IPS-20b (cell line): ENCODE measurements at regions not wholly inside any gene's neighbourhood (a gene's known extent, or its start where the extent isn't known, plus 50 kb on each side); places are given as distances from the start of the nearest gene placed in this dataset.
"Not testable (repeated sequence)": the region's sequence is repeated elsewhere in the genome, so short reads cannot be mapped to it uniquely, and the experiment has no call there.

ENCODE experiments used
- H3K27ac ChIP-seq: one replicate; pipeline ENCODE4 v1.5.1; 2013; ENCODE audit warnings: low read length
- H3K27me3 ChIP-seq: 2 replicates; pipeline ENCODE4 v1.6.1; 2013; ENCODE audit warnings: mild to moderate bottlenecking, low read length, inconsistent platforms; ENCODE audit not compliant: insufficient read depth
- H3K36me3 ChIP-seq: 2 replicates; pipeline ENCODE4 v1.6.1; 2013; ENCODE audit warnings: low read depth, mild to moderate bottlenecking, inconsistent platforms, low read length, moderate library complexity; ENCODE audit not compliant: insufficient read depth
- H3K4me1 ChIP-seq: 2 replicates; pipeline ENCODE4 v1.6.1; 2013; ENCODE audit warnings: mild to moderate bottlenecking, control low read depth, inconsistent platforms, low read length, moderate library complexity; ENCODE audit not compliant: insufficient read depth
- H3K4me3 ChIP-seq: 2 replicates; pipeline ENCODE4 v1.5.1; 2013; ENCODE audit warnings: mild to moderate bottlenecking, low read length, inconsistent platforms
- H3K9ac ChIP-seq: 2 replicates; pipeline ENCODE4 v1.6.1; 2013; ENCODE audit warnings: low read depth, mild to moderate bottlenecking, inconsistent platforms, low read length, moderate library complexity
- H3K9me3 ChIP-seq: 2 replicates; pipeline ENCODE4 v1.6.1; 2013; ENCODE audit warnings: mild to moderate bottlenecking, low read depth, low read length, inconsistent platforms; ENCODE audit not compliant: insufficient read depth

DNA sequence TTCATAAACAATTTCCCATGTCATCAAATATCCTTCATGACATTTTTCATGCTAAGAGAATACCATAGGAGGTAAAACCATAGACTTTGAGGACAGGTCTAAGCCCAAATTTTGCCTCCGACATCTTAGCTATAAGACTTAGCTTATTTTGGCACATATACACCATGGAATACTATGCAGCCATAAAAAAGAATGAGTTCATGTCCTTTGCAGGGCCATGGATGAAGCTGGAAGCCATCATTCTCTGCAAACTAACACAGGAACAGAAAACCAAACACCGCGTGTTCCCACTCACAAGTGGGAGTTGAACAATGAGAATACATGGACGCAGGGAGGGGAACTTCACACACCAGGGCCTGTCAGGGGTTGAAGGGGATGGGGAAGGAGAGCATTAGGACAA, 220.0 kb upstream of the CAND1 start:
- H3K4me3 ChIP-seq, H3K9ac ChIP-seq, H3K27me3 ChIP-seq, H3K4me1 ChIP-seq, H3K36me3 ChIP-seq, H3K9me3 ChIP-seq, H3K27ac ChIP-seq: not testable (repeated sequence)

GRCh38 chr12:67052981-67053380, 216.2 kb upstream of the CAND1 start:
- H3K27ac ChIP-seq, result no peak overlapping the region
- H3K27me3 ChIP-seq, result no peaks in the 10 kb centered on the region
- H3K9ac ChIP-seq, result no peak overlapping the region
- H3K4me1 ChIP-seq, result no peaks in the 10 kb centered on the region
- no peaks in the 10 kb centered on the region for H3K36me3 ChIP-seq
- H3K4me3 ChIP-seq, result no peak overlapping the region
- H3K9me3 ChIP-seq, result no peaks in the 10 kb centered on the region

DNA sequence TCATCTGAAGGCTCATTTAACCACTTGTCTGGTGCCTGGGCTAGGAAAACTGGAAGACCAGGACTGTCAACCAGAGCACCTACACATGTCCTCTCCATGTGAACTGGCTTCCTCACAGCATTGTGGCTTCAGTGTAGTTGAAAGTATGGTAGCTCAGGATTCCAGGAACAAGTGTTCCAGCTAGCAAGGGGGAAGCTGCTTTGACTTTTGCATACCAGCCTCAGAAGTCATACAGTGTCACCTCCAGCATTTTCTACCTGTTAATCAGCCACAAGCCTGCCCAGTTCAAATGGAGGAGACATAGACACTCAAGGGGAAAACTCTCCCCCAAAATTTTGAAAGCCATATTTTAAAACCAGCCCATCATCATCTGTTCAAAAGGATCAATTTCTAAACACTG, 212.8 kb upstream of the CAND1 start:
- H3K27me3 ChIP-seq, result no peaks in the 10 kb centered on the region
- H3K4me1 ChIP-seq, result peaks cover 3% of the 10 kb centered on the region; the same call in 1 of the 2 replicates
- H3K9ac ChIP-seq, result no peak overlapping the region
- H3K4me3 ChIP-seq, result no peak overlapping the region
- no peaks in the 10 kb centered on the region for H3K36me3 ChIP-seq
- no peaks in the 10 kb centered on the region for H3K9me3 ChIP-seq
- H3K27ac ChIP-seq, result no peak overlapping the region

DNA sequence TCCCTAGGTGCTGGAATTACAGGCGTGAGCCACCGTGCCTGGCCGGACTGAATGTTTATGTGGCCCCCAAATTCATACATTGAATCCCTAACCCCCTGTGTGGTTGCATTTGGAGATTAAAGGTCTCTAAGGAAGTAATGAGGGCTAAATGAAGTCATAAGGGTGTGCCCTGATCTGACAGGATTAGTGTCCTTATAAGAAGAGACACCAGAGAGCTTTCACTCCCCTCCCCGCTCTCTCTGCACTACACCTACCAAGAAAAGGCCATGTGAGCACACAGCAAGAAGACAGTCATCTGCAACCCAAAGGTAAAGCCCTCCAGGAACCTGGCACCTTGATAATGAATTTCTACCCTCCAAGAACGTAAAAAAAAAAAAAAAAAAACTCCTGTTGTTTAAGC, 212.1 kb upstream of the CAND1 start:
- no peaks in the 10 kb centered on the region for H3K27me3 ChIP-seq
- H3K9me3 ChIP-seq, result no peaks in the 10 kb centered on the region
- peaks cover 3% of the 10 kb centered on the region; the same call in 1 of the 2 replicates for H3K4me1 ChIP-seq
- no peaks in the 10 kb centered on the region for H3K36me3 ChIP-seq
- H3K9ac ChIP-seq, result no peak overlapping the region
- no peak overlapping the region for H3K27ac ChIP-seq
- no peak overlapping the region for H3K4me3 ChIP-seq

DNA sequence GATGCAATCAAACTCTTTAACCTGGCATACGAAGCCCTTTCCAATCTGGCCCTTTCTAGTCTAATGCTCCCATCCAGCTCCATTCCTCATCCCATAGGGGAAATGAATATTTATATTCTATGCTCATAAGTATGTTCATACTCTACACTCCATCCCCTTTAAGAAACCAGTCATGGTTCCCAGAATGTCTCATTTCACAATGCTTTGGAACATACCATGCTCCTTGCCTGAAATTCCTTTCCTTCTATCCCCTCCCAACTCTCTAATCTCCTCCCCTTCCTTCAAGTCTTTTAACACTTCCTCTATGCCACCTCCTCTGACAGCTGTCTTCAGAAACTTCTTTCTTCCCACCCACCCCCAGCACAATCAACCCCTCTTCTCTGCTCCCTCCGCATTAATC, 207.0 kb upstream of the CAND1 start:
- no peak overlapping the region for H3K9ac ChIP-seq
- H3K36me3 ChIP-seq, result no peaks in the 10 kb centered on the region
- peaks cover 3% of the 10 kb centered on the region; the same call in 1 of the 2 replicates for H3K4me1 ChIP-seq
- H3K27me3 ChIP-seq, result peaks cover 4% of the 10 kb centered on the region
- no peaks in the 10 kb centered on the region for H3K9me3 ChIP-seq
- no peak overlapping the region for H3K27ac ChIP-seq
- H3K4me3 ChIP-seq, result no peak overlapping the region

DNA sequence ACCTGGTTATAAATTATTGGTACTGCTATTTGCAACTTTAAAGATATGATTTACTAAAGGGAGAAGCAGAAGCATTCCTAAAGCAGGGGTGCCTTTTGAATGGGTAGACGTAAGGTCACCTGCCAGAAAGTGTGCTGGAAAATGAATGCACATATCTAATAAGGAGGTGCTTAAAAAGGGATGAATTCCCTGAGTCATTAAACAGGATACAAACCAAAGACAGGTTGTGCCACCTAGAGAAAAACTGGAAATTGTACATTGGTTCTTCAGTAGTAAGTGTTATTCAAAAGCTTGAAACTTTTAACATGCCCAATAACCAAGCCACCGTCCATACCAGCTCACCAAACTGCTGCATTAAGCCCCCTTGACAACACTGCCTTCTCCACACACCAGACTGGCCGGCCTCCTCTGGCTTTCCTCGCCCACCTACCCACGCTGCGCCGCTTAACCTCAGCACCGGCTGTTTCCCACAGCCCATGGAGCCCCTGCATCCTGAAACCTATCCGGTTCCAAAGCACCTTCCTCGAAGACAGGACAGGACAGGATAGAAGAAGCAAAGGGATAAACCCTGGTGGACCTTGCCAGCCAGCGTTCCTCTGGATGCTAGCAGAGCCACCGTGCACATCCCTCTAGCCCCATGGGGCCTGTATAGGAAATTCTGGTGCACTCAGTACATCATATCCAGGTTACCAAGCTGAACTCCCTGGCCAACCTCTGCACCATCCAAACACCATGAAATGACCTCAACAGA, 201.5 kb upstream of the CAND1 start:
- Histone ChIP-seq H3K4me3 (peak overlapping the region; percentile 70), H3K36me3 (no peaks in the 10 kb centered on the region), H3K9me3 (no peaks in the 10 kb centered on the region), H3K27ac (no peak overlapping the region), H3K9ac (peak overlapping the region; percentile 12; the same call in 1 of the 2 replicates), H3K27me3 (peaks cover 32% of the 10 kb centered on the region), H3K4me1 (no peaks in the 10 kb centered on the region; the same call in 1 of the 2 replicates)

DNA sequence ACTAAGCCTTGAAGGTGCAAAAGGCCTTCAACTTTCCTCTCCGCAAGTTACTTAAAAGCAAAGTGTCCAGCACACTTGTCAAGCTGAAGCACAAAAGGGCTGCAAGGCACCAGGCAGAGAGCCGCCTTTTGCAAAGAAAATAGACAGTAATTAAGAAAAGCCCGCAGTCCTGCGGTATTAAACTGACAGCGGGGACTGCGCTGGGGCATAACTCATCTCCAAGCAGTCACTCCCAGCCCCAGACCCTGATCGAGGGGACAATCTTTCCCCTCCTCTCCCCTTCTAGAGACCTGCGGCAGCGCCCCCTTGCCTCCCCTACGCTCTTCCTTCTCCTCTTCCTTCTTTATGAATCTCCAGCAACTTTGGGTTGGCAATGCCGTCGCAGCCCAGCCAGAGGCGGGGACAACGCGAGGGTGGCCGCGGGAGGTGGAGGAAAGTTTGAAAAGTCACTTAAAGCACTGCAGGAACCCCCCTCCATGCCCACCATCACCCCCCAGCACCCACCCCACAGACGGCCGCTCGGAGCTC, 200.9 kb upstream of the CAND1 start:
- Histone ChIP-seq H3K27ac (no peak overlapping the region), H3K9ac (peak overlapping the region; percentile 12; the same call in 1 of the 2 replicates), H3K4me1 (no peaks in the 10 kb centered on the region; the same call in 1 of the 2 replicates), H3K9me3 (no peaks in the 10 kb centered on the region), H3K36me3 (no peaks in the 10 kb centered on the region), H3K4me3 (peak overlapping the region; percentile 70), H3K27me3 (peaks cover 32% of the 10 kb centered on the region)

GRCh38 chr12:67068761-67069450, 200.3 kb upstream of the CAND1 start:
- Histone ChIP-seq H3K27ac (no peak overlapping the region), H3K9ac (peak overlapping the region; percentile 65; the same call in 1 of the 2 replicates), H3K27me3 (peaks cover 32% of the 10 kb centered on the region)

DNA sequence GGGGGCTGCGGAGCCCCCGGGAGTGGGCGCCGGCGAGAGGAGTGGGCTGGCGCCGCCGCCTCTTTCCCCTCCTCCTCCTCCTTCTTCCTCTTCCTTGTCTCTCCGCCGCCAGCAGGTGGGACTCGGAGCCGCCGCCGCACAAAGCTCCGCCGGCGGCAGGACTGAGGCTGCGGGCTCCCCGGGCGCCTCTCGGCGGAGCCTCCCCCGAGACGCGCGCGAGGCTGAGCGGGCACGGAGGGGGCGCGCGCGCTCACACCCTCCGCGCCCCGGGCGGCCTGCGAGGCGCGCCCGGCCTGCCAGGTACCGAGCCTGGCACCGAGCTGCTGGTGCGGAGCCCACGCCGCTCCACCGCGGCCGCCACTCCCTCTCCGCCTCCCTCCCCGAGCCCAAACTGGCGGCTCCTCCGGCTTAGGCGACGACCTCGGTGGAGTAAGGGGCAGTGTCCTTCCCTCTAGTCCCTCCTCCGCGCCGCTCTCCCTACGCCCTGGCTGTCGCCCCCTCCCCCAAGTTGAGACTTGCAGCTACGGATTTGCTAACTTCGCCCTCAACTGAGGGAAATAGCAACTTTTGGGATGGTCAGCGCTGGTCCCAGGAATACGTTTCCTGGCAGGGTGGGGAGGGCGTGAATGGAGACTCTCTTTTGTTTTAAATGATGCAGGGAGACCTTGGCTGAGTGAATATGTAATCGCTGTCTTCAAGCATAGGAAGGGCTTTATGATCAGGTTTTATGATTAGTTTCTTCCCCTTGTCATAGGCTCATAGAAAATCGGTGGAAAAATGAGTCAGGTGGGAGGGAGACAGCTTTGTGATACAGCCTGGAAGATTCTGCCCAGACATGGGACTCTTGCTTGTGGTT, 199.5 kb upstream of the CAND1 start:
- H3K36me3 ChIP-seq, result no peaks in the 10 kb centered on the region
- H3K27me3 ChIP-seq, result peaks cover 32% of the 10 kb centered on the region
- H3K4me1 ChIP-seq, result no peaks in the 10 kb centered on the region; the same call in 1 of the 2 replicates
- H3K9me3 ChIP-seq, result no peaks in the 10 kb centered on the region
- H3K9ac ChIP-seq, result peak overlapping the region; percentile 65; the same call in 1 of the 2 replicates
- no peak overlapping the region for H3K27ac ChIP-seq
- H3K4me3 ChIP-seq, result peak overlapping the region; percentile 89

More at GRCh38 chr12:67068761-67069450, 200.3 kb upstream of the CAND1 start:
- Histone ChIP-seq H3K4me3 (peak overlapping the region; percentile 89), H3K9me3 (no peaks in the 10 kb centered on the region), H3K36me3 (no peaks in the 10 kb centered on the region), H3K4me1 (no peaks in the 10 kb centered on the region; the same call in 1 of the 2 replicates)

DNA sequence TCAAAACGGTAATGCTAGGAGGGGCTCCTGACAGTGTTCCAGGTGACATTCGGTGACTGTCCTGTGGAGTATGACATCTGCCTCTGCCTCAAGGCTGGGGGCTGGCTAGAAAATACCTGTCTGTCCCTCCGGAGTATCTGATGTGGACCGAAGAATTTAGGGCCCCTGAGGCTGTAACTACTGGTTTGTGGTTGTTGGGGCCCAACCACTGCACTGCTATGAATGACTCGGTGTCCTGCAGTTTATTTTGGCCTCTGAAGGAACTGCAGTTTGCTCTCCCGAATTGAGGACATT, 198.9 kb upstream of the CAND1 start:
- peaks cover 32% of the 10 kb centered on the region for H3K27me3 ChIP-seq
- no peaks in the 10 kb centered on the region for H3K9me3 ChIP-seq
- H3K9ac ChIP-seq, result peak overlapping the region; percentile 65; the same call in 1 of the 2 replicates
- no peaks in the 10 kb centered on the region for H3K36me3 ChIP-seq
- H3K4me3 ChIP-seq, result peak overlapping the region; percentile 89
- no peaks in the 10 kb centered on the region; the same call in 1 of the 2 replicates for H3K4me1 ChIP-seq
- no peak overlapping the region for H3K27ac ChIP-seq

DNA sequence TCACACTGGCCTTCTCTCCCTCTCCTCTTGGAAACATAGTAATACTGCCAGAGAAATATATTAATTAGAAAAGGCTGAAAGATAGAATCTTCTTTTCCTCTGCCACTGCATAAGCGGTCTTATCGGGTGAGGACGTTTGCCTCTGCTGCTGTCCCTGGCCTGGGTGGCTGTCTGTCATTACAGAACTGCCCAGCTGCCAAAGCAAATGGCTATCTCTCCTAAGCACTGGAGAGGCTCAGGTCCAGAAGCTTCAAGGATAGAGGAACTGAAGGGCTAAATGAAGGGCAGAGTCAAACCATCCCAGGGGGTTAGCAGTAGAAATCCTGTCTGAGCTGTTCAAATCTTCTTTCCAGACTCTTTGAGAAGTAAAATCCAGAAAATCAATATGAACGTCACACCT, 198.6 kb upstream of the CAND1 start:
- Histone ChIP-seq H3K27ac (no peak overlapping the region), H3K36me3 (no peaks in the 10 kb centered on the region), H3K4me1 (no peaks in the 10 kb centered on the region; the same call in 1 of the 2 replicates), H3K27me3 (peaks cover 32% of the 10 kb centered on the region), H3K9ac (no peak overlapping the region), H3K4me3 (peak overlapping the region; percentile 89), H3K9me3 (no peaks in the 10 kb centered on the region)
